OCI-LY1 (cell line): ENCODE measurements at regions not wholly inside any gene's neighbourhood (a gene's known extent, or its start where the extent isn't known, plus 50 kb on each side); places are given as distances from the start of the nearest gene placed in this dataset.

ENCODE experiments used
- CTCF ChIP-seq: fragments of 200-600 bp; sonication (generic), shearing (Covaris generic); IDR thresholded peaks from 2 replicates; pipeline ENCODE4 v1.5.1; 2017; ENCODE audit warnings: mild to moderate bottlenecking, antibody characterized with exemption, low read length, moderate library complexity, mixed read lengths
- EZH2 ChIP-seq: fragments of 200-600 bp; sonication (generic), shearing (Covaris generic); IDR thresholded peaks from 2 replicates; pipeline ENCODE4 v1.8.0; 2017; ENCODE audit warnings: borderline replicate concordance, mixed run types, mild to moderate bottlenecking, antibody characterized with exemption, low read length, moderate library complexity, mixed read lengths

- TF ChIP-seq CTCF, result no peak
- no peak for TF ChIP-seq EZH2
Observed at GRCh38 chr5:155259648-155260047, 246.1 kb downstream of the KIF4B start.
